Lung (tissue), 11 donors: ENCODE measurements at regions not wholly inside any gene's neighbourhood (a gene's known extent, or its start where the extent isn't known, plus 50 kb on each side); places are given as distances from the start of the nearest gene placed in this dataset.
A peak's percentile ranks its signal among the peaks of the same experiment; 100 is the strongest.

Experiments used
- ATAC-seq: fragments of 200-7000 bp; cut with Tn5 transposase; one replicate; pipeline ENCODE4 v1.9.1; 2020; ENCODE audit warnings: moderate number of reproducible peaks; ENCODE audit not compliant: insufficient read depth, low FRiP score
- DNase-seq, 3 donors: peaks; one replicate each; pipeline ENCODE4 v3.0.0-alpha.2; 2013 to 2017
- H3K27ac ChIP-seq, 2 donors: one replicate each; pipeline ENCODE4 v1.5.1; 2013; ENCODE audit warnings: mild to moderate bottlenecking in 2 of 2, moderate library complexity in 2 of 2, control low read depth in 1 of 2, inconsistent platforms in 1 of 2, low read depth in 1 of 2, low read length in 1 of 2
- H3K27me3 ChIP-seq, 3 donors: one replicate each; pipeline ENCODE4 v1.5.1; 2013; ENCODE audit warnings: low read length in 2 of 3; ENCODE audit not compliant: control insufficient read depth in 3 of 3, insufficient read depth in 3 of 3
- H3K36me3 ChIP-seq, 4 donors: one replicate each; pipeline ENCODE4 v1.5.1; 2013; ENCODE audit warnings: low read length in 4 of 4, mild to moderate bottlenecking in 1 of 4, moderate library complexity in 1 of 4; ENCODE audit not compliant: control insufficient read depth in 4 of 4, insufficient read depth in 4 of 4
- H3K4me1 ChIP-seq, 5 donors: one replicate each; pipeline ENCODE4 v1.5.1; 2013; ENCODE audit warnings: low read length in 5 of 5, mild to moderate bottlenecking in 2 of 5, moderate library complexity in 1 of 5; ENCODE audit not compliant: control insufficient read depth in 5 of 5, insufficient read depth in 5 of 5
- H3K4me3 ChIP-seq: one replicate; pipeline ENCODE4 v1.5.1; 2013; ENCODE audit warnings: mild to moderate bottlenecking, control low read depth, moderate library complexity
- H3K9ac ChIP-seq, 2 donors: one replicate each; pipeline ENCODE4 v1.5.1; 2013; ENCODE audit warnings: low read length in 2 of 2, control low read depth in 1 of 2; ENCODE audit not compliant: insufficient read depth in 1 of 2
- H3K9me3 ChIP-seq, 4 donors: one replicate each; pipeline ENCODE4 v1.5.1; 2013; ENCODE audit warnings: low read length in 3 of 4, mild to moderate bottlenecking in 1 of 4, moderate library complexity in 1 of 4; ENCODE audit not compliant: control insufficient read depth in 4 of 4, insufficient read depth in 3 of 4
- WGBS, 2 donors: extraction: QIAGEN DNeasy Blood & Tissue Kit; methylation state at CpG; one replicate each; pipeline ENCODE4 v1.1.7; 2013; 5-methylcytosine and 5-hydroxymethylcytosine counted together
- TF ChIP-seq, protein P1 (sequence below): IDR thresholded peaks from 2 replicates; pipeline ENCODE4 v1.5.1; 2012; ENCODE audit warnings: mild to moderate bottlenecking; ENCODE audit errors: control extremely low read depth, extremely low read depth
- donor health status: control.
- donor health status: control.
- donor health status: Bipolar disorder and iron deficiency.
- donor health status: healthy.
- donor health status: DM: yes; HTN: yes; CAD: no.

DNA sequence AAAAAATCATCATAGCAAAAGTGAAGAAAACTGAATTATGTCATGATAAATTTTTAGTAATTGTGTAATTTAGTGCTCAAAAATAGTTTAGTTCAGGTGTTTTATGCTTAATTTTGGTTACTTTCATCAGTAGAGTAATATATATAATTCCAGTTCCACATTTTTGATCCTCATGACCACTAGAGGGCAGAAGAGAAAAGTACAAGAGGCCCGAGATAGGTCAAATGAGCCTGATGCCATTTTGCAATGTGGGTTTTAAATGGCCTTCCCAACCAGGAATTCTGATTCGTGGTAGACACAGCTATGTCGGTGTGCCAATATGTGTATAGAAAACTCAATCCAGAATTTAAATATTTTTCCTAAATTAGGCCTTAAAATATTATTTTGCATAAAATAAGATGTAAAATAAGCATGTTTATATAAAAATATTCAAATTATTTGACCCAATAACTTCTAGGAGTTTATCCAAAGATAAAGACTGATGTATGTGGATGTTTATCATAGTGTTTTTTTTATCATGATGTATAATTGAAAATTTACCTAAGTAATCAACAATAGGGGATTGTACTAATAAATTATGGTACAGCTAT, 159.7 kb upstream of the RPS6KA2 start:
- H3K9ac ChIP-seq, result no peak overlapping the region
- no peak for ATAC-seq
- H3K9me3 ChIP-seq, result no peaks in the 10 kb centered on the region
- no peaks in the 10 kb centered on the region for H3K4me1 ChIP-seq
- DNase-seq, result peak in 2 of 3 donors; percentile 68 to 71
- H3K36me3 ChIP-seq, result no peaks in the 10 kb centered on the region
- H3K4me3 ChIP-seq, result no peak overlapping the region
- no peak overlapping the region for H3K27ac ChIP-seq
- TF ChIP-seq, protein P1, sequence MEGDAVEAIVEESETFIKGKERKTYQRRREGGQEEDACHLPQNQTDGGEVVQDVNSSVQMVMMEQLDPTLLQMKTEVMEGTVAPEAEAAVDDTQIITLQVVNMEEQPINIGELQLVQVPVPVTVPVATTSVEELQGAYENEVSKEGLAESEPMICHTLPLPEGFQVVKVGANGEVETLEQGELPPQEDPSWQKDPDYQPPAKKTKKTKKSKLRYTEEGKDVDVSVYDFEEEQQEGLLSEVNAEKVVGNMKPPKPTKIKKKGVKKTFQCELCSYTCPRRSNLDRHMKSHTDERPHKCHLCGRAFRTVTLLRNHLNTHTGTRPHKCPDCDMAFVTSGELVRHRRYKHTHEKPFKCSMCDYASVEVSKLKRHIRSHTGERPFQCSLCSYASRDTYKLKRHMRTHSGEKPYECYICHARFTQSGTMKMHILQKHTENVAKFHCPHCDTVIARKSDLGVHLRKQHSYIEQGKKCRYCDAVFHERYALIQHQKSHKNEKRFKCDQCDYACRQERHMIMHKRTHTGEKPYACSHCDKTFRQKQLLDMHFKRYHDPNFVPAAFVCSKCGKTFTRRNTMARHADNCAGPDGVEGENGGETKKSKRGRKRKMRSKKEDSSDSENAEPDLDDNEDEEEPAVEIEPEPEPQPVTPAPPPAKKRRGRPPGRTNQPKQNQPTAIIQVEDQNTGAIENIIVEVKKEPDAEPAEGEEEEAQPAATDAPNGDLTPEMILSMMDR, result peak; percentile 58
- 3% methylated on average over 3 of the region's 3 CpGs for WGBS, 2 donors
- H3K27me3 ChIP-seq, result no peaks in the 10 kb centered on the region

DNA sequence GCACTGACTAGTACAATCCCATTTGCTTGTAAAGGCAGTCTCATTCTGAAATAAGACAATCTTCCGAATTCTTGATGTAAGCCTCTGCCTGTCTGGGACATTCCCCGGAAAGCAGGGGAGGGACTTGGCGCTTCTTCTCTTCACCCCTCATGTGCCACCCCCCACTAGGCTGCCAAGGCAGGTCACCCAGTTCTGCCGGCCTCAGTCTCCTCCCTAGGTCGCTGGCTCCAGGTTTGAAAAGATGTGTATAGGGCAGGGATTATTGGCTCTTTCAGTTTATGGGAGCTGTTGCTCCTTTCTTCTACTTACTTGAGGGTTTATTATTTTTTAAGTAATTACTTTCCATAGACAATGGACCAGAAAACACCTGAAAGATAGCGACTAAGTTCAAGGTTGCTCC, 158.1 kb upstream of the RPS6KA2 start:
- Histone ChIP-seq H3K27me3 (no peaks in the 10 kb centered on the region), H3K4me1 (no peaks in the 10 kb centered on the region), H3K9ac (no peak overlapping the region), H3K36me3 (no peaks in the 10 kb centered on the region), H3K9me3 (no peaks in the 10 kb centered on the region), H3K4me3 (no peak overlapping the region), H3K27ac (no peak overlapping the region)
- ATAC-seq (no peak), DNase-seq (no peak)
- TF ChIP-seq, protein P1, result no peak
- WGBS, 2 donors, result 87 to 91% methylated on average over 6 of the region's 6 CpGs

DNA sequence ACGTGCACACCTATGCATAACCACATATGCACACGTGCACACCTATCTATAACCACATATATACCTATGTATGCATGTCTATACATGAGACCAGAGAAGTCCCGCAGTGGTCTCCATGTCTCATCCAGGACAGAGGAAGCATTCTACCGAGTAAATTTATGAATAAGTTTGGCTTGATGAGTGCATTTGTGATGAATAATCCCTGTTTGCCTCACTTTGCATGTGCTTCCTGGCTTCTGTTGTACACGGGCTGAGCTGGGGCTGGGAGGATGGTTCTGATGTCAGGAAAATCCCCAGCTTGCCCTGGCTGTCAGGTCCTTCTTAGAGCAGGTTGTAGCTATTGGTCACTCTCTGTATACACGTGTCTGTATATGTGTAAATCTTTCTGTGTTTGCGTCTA, 157.6 kb upstream of the RPS6KA2 start:
- TF ChIP-seq, protein P1, result no peak
- H3K4me3 ChIP-seq, result no peak overlapping the region
- ATAC-seq (no peak), DNase-seq (no peak)
- no peak overlapping the region for H3K9ac ChIP-seq
- H3K4me1 ChIP-seq, result no peaks in the 10 kb centered on the region
- no peaks in the 10 kb centered on the region for H3K36me3 ChIP-seq
- no peaks in the 10 kb centered on the region for H3K27me3 ChIP-seq
- WGBS, 2 donors, result 85 to 88% methylated on average over 7 of the region's 7 CpGs
- H3K9me3 ChIP-seq, result no peaks in the 10 kb centered on the region
- H3K27ac ChIP-seq, result no peak overlapping the region

DNA sequence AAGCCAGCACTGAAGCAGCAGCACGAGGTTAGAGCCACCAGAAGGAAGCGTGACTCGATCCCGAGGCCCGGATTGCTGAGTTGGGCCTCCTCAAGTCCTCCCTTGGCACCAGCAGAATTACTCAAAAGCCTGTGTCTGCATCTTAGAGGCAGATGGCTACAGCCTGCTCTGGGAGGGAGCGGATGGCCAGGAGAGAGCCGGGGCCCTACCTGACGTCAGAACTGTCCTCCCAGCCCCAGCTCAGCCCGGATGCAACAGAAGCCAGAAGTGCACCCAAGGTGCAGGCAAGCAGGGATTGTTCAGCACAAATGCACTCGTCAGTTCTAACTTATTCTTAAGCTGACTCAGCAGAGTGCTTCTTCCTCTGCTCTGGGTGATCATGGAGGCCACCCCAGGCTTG, 155.5 kb upstream of the RPS6KA2 start:
- ATAC-seq, result no peak
- no peak for DNase-seq
- Histone ChIP-seq H3K27ac (no peak overlapping the region), H3K9me3 (no peaks in the 10 kb centered on the region), H3K36me3 (no peaks in the 10 kb centered on the region), H3K4me3 (no peak overlapping the region), H3K4me1 (no peaks in the 10 kb centered on the region), H3K9ac (no peak overlapping the region), H3K27me3 (no peaks in the 10 kb centered on the region)
- TF ChIP-seq, protein P1, result no peak
- 76 to 80% methylated on average over 10 of the region's 10 CpGs for WGBS, 2 donors
